GM21825 (cell line): ENCODE measurements at regions not wholly inside any gene's neighbourhood (a gene's known extent, or its start where the extent isn't known, plus 50 kb on each side); places are given as distances from the start of the nearest gene placed in this dataset.

ENCODE experiments used
- ATAC-seq: cut with Tn5 transposase; IDR thresholded peaks from one replicate; pipeline ENCODE4 v1.9.1; 2021; ENCODE audit warnings: mild to moderate bottlenecking, moderate library complexity; ENCODE audit not compliant: unreplicated experiment

DNA sequence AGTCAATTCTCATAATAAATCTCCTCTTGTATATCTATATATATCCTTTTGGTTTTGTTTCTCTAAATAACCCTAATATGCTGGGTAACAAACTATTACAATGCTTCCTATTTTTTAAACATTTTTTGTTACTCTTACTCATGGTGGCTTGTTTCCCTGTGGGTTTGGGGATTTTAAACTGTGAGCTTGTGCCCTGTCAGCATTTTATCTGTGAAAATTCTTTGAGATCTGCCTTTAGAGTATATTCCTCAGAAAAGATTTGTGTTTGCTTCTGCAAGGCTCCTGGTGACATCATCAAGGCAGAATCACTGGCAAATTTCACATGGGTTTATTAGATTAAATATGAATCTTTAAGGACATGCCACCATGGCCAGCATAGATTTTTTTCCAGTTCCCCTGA lies 273.6 kb downstream of the LRFN2 start:
- ATAC-seq: no peak

DNA sequence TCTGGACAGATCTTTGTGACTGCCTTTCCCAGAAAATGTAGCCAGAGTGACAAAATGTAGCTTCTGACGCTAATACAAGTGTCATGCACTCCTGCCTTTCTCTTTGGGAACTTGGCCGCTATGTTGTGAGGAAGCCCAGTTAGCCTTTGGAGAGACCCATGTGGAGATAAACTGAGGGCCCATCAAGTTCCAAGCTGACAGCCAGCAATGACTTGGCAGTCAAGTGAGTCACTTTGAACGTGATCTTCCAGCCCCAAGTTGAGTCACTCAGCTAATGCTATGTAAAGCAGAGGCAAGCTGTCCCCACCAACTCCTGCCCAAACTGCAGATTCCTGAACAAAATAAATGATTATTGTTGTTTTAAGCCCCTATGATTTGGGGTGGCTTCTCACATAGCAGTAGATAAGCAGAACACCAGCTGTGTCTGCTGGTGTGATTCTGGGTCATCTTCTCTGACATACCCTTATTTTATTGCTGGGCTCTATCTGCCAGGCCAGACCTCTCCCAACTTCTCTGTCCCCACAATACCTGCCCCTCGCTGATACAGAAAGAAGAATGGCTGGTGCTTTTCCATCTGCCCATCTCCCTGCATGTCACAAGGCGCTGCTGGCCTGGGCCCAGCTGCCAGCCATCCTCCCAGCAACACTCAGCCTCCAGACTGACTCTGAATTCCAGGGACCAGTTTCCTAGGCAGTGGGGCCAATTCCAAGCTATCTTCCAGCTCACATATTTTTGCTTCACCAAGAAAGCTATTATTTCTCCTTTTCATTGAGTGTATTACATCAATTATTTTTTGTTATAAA lies 274.8 kb downstream of the LRFN2 start:
- ATAC-seq: no peak

DNA sequence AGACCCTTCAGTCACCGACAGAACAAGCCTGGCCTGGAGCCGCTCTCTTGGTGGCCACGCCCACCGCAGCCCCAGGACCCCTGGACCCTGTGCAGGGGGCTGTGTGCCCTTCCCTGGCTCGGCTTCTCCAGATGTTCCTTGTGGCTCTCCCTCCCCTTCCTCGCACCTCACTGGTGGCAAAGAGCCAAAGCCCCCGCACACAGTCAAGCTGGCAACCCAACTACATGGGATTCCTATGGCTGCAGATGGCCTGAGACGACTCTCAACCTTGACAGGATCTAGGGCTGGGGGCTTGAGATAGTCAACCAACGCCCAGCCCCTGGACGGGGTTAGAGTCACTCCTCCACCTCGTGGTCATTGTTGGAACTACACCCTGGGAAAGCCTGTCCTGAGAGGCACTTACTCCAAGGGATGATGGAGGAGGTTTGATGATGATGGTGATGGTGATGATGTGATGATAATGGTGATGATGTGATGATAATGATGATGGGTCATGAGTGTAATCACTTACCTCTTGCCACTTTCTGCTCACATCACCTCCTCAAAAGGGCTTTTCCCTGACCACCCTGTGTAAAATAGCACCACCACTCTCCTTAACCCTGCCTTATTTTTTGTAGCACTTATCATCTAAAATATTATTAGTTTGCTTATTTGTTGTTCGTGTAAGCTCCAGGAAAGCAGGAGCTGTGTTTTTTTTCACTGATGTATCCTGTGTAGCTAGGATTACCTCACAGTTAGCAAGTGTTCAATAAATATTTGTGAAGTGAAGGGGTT lies 278.4 kb downstream of the LRFN2 start:
- ATAC-seq: no peak

DNA sequence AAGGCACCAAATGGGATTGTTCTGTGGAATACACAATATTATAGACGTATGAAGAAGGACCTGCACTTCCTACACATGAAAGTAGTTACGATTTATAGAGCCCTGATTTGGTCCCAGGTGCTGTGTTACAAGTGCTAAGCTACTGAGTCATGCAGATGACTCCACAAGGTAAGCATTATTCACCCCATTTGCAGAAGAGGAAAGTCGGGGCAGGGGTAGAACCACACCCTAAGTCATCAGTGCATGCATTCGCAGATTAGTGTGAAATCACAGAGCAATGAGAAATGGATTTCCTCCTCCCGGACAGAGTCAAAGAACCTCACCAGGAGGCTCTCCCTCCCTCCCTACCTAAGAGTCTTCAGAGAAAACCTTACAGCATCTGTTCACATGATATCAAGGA lies 279.5 kb downstream of the LRFN2 start:
- no peak for ATAC-seq

DNA sequence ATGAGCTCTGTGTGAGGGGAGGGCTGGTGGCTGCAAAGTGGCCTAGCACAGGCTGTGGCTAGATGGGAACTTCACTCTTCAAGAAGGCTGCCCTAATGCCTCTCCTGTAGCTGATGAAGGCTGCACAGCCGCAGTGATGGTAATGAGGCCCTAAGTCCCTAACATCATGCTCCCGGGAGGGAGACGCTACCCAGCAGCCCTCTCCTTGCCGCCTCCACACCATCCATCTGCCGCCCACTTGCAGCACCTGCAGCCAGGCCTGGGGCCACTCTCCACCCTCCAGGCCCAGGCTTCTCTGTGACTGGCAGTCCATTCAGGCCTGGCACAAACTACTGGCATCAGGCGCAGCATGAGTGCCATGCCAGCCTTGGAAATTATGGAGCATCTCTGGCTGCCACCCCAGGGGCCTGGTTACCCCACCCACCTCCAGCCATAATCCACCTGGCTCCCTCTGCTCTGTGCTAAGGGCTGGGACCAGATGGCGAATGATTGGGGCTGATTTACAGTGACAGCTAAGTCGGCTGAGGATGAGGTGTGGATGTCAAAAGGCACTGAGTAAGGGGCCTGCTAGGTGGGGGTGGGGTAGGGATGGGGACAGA lies 284.2 kb downstream of the LRFN2 start:
- no peak for ATAC-seq

DNA sequence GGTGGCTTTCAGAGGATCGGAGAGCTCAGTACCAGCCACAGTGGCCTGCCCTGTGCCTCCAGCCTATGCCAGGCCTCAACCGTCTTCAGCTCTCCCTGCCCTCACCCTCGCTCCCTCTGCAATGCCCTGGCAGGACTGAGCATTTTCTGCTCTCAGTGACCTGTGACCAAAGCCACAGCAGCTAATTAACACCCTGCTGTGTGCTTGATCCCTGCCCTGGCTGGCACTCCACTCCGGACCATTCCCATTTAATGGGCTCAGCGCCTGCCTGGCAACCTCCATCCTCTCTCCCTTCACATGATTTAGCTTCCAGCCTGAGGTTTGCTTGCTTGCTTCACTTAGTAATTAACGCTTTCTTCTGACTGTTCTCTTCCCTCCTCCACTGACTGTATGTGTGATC lies 287.5 kb downstream of the LRFN2 start:
- no peak for ATAC-seq

DNA sequence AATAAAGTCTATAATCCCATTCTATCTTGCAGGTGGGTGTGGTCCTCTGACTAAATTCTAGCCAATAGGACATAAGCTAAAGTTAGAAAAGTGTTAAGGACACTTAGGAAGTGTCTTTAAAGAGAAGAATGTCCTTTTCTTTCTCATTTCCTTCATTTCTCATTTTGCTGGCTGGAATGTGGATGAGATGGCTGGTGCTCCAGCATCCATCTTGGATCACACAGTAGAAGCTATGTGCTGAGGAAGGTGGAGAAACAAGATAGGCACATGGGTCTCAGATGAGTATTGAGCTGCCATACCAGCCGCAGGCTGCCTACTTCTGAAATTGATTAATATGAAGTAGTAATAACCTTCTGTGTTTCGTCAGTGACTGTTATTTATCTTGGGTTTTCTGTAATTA lies 289.0 kb downstream of the LRFN2 start:
- no peak for ATAC-seq

DNA sequence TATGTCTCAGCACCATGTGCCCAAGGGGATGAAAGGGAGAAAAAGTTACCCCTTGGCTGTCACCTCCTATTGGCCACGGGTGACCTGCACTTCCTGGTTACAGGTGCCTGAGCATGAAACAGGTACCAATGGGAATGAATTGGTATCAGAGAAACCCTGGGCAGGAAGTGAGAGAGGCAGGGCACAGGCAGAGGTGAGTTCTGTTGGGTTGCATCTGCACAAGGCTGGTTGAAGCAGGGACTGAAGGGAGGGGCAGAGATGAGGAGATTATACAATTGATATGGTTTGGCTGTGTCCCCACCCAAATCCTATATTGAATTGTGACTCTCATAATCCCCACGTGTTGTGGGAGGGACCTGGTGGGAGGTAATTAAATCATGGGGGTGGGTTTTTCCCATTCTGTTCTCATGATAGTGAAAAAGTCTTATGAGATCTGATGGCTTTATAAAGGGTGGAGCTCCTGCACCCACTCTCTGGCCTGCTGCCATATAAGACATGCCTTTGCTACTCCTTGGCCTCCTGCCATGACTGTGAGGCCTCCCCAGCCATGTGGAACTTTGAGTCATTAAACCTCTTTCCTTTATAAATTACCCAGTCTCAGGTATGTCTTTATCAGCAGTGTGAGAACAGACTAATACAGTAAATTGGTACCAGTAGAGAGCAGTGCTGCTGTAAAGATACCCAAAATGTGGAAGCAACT lies 291.8 kb downstream of the LRFN2 start:
- ATAC-seq: no peak

DNA sequence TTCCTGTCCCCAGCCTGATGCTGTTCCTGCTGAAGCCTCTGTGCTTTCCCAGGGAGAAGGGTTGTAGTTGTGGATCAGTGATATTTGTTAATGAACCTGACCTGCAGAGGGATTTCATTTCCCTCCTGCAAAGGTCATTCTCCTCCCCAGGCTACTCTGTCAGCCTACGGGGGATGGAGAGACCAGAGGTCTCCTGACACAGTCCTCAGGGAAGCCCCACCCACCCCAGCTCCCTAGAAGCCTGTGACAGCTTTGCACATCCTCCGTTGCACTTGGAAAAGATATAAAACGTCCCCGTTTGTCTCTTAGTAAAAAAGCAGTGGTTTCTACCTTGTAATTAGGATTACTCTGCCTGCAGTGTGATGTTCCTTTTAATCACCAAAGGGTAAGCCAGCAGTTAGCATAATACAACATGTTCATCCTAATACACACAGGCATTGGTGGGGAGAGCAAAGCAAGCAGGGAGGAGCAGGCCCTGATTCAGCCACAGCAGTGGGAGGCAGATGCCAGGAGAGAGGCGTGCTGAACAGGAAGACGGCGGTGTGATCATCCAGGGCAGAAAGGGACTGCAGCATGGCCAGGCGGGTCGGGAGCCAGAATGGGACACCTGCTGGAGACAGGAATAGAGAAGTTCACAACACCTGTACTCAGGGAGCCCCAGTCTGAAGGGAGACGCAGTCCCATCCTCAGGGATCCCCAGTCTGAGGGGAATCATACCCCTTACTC lies 293.5 kb downstream of the LRFN2 start:
- no peak for ATAC-seq

DNA sequence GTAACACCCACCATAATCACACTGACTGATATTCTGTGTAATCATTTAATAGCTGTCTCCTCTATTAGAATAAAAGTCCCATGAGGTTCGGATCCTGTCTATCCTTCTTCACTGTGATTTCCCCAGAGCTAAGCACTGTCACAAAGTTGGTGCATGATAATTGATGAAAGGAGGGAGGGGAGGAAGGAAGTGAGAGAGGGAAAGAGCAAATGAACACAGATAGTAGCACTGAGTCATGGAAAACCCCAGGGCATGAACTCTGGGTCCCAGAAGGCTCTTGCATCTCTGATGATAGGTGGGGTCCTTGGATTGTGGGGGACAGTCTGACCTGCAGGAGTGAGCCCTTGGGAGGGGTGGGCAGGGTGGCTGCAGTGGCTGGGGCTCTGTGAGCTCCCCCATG lies 294.1 kb downstream of the LRFN2 start:
- ATAC-seq: no peak

DNA sequence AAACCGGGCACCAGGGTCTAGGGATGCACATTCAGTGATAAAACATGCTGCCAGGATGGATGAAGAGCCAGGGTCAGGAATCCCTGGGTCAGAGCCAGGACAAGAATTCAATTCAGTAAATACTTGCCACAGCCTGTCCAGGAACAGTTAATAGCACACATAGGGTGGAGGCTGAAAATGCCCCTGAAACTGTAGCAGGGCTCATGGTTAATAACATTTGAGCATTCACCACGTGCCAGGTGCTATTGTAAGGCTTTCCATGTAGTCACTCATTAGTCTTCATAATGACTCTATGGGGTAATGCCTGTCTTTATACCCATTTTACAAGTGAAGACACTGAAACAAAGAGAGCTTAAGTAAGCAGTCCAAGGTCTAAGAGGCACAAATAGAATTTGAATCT lies 296.3 kb downstream of the LRFN2 start:
- no peak for ATAC-seq

DNA sequence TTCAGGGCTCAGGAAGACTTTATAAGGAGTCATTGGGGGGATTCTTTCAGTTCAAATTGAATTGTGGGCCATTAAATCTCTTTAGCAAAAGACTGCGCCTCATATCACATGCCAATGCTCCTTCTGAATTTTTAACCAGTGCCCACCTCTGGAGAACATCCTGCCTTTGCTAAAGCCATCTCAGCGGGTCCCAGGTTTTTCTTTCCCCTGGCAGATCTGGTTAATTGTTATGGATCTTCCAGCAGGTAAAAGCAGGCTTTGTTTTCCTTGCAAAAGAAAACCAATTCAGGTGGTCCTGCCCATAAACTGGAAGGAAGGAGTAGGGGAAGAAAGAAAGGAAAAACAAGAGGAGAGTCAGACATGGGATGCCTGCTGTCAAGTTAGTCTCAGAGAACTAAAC lies 298.2 kb downstream of the LRFN2 start:
- ATAC-seq: no peak

DNA sequence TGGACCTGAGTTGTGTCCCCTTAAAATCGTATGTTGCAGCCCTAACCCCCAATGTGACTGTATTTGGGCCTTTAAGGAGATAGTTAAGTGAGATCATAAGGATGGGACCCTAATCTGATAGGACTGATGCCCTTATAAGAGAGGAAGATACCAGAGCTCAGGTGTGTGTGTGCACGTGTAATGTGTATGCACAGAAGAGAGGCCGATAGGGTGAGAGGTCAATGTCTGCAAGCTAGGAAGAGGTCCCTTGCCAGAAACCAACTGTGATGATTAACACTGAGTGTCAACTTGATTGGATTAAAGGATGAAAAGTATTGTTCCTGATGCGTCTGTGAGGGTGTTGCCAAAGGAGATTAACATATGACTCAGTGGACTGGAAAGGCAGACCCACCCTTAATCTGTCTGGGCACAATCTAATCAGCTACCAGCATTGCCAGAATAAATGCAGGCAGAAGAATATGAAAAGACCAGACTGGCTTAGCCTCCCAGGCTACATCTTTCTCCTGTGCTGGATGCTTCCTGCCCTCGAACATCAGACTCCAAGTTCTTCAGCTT lies 299.8 kb downstream of the LRFN2 start:
- no peak for ATAC-seq

DNA sequence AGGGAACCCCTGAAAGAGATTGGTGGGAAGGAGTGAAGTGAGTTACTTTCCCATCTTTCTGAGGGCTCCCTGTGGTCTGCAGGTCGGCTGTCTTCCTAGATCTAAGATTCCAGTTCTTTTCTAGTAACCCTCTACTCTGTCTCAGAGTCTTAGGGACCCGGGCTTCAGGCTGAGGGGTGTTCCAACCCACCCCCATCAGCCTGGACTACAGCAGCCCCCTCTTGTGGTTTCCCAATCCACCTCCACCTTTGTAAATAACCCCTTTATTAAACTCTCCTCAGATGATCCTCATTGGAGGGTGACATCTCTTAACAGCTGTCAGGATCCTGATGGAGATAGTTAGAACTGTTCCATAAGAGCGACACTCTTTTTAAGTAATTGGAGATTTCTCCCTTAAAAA lies 300.4 kb downstream of the LRFN2 start:
- no peak for ATAC-seq

DNA sequence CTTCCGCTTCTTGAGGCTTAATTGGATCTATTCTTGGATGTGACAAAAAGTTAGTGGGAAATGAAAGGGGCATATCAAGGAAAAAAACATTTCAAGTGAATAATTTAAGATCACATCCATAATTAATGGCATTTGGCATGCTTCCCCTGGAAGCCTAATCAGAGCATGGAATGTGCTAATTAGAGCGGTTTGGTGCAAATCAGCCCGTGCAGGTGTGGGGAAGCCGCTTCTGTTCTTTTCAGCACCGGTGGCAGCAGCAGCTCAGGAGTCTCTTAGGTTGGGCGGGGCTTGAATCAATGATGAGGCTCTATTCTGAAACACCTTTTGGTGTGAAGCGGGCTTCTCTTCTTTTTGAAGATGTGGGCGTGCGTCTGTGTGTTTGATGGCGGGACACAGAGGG lies 301.2 kb downstream of the LRFN2 start:
- no peak for ATAC-seq

DNA sequence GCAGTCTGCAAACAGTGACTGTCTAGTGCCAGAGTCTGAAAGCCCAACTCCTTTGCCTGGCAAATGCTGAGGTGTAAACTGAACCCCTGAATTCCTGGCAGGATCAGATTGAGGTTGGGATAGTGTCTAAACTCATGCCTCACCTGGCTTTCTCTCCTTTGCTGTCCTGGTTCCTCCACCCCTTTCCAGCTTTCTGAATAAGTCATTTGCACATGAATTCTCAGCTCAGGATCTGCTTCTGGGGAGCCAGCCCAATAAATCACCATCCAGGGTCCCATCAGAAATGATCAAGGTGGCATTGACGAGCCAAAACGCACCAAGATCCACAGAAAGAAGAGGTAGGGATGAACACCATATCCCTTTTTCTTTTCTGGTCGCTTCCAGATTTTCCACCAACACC lies 301.6 kb downstream of the LRFN2 start:
- ATAC-seq: no peak

DNA sequence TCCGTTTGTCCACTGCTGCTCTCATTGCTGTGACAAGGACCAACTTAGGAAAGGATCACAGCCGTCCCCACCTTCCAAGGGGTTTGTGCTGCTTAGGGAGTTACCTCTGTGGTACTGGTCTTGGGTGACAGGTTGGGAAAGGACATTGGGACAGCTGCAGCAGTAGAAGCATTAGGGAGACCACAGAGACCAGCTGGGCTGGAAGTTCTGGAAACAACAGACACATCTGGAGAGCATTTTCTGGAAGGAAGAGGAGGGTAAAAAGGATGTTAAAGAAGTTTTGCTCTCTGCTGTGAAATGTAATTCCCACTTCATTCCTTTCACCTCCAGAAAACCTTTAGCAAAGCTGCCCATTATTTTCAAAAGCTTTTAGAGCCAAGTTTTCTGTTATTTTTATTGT lies 304.2 kb downstream of the LRFN2 start:
- no peak for ATAC-seq

DNA sequence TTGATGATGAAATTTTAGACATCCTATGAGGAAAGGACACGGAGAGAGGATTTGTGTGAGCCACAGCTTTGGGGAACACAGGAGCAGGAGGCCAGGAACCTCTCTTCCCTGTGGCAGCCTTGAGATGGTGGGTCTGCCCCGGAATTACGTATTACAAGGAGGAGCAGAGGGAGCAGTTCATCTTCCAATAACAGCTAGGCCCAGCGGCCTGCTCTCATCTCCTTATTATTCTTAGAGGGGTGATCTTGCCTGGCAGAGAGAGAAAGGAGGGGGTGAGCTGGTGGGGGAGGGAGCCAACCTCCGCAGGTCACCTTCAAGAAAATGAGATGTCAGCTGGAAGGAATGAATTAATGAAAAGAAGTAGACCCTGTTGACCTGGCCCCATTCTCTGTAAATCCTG lies 305.8 kb downstream of the LRFN2 start:
- ATAC-seq: no peak

DNA sequence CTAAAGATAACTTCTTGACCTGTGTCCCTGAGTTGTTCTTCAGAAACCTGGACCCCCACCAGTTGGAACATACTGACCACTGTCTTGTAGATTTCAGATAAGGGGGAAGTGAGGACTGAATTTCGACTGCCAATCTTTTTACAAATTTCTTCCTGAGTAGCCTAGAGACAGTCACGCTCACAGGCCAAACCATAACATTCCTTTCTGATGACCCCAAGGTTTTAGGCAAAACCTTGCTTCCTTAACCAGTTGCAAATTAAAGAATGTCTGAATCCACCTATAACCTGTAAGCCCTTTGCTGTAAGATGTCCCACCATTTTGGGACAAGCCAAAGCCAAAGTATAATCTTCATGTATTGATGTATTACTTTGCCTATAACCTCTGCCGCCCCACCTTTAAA lies 306.9 kb downstream of the LRFN2 start:
- ATAC-seq: no peak

DNA sequence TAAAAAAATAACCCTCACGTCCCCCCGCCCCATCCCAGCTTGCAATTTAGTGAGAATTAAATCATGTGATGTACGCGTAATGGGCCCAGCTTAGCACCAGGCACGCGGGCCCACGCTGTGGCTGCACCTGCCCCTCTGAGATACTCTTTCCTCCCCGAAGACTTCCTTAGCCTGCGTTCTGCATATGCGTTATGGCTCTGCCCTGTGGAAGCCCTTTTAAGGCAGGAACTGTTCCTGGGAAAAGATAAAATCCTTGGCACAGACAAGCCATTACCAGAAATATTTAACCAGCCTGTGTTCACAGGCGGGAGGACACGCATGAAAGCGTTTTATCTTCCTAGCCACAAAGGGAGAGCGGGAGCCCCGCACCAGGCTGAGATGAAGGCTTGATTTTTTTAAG lies 311.0 kb downstream of the LRFN2 start:
- ATAC-seq: no peak

DNA sequence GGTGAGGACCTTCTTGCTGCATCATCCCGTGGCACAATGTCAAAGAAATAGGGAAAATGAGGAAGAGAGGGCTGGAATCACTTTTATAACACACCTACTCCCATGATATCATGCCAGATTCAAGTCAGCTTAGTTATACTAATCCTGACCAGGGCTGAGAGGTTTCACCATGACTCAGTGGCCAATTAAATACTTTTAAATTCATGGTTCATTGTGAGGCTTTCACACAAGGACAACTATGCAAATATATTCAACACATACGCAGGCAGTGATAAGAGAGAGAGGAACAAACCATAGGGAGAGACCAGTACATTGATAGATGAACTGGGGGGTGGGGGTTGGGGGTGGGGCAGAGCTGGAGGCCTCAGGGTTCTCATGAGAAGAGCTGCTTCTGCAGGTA lies 313.1 kb downstream of the LRFN2 start:
- ATAC-seq: no peak
